ENCODE measurements at regions not wholly inside any gene's neighbourhood (a gene's known extent, or its start where the extent isn't known, plus 50 kb on each side); places are given as distances from the start of the nearest gene placed in this dataset.

DNA sequence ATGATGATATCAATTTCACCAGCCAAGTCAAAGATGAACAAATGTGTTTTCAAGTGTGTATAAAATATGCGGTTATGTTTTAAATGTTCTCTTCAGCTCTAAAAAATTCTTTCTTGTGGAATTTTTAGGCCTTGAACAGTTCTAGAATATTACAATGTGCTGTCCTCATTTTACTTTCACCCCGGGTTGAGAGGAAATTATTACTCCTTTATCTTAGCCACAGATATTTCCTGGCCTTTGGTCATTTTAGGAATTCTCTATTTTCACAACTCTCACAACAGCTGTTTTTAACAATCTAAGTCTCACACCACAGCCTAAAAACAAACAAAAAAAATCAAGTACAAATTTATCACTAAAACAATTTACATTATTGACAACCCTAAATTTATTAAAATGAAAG, 112.2 kb upstream of the HGF start:
- TF ChIP-seq, protein P1, sequence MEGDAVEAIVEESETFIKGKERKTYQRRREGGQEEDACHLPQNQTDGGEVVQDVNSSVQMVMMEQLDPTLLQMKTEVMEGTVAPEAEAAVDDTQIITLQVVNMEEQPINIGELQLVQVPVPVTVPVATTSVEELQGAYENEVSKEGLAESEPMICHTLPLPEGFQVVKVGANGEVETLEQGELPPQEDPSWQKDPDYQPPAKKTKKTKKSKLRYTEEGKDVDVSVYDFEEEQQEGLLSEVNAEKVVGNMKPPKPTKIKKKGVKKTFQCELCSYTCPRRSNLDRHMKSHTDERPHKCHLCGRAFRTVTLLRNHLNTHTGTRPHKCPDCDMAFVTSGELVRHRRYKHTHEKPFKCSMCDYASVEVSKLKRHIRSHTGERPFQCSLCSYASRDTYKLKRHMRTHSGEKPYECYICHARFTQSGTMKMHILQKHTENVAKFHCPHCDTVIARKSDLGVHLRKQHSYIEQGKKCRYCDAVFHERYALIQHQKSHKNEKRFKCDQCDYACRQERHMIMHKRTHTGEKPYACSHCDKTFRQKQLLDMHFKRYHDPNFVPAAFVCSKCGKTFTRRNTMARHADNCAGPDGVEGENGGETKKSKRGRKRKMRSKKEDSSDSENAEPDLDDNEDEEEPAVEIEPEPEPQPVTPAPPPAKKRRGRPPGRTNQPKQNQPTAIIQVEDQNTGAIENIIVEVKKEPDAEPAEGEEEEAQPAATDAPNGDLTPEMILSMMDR (conservative IDR thresholded peaks at IDR 0.05; ENCODE audit: low read depth, low read length): no peak
- no peak for TF ChIP-seq EZH2 (IDR thresholded peaks at IDR 0.05; ENCODE audit: borderline replicate concordance, low read depth, low read length, poor library complexity, severe bottlenecking)

Measured in A673 (cell line).